Right atrium auricular region (tissue), 2 donors: ENCODE measurements at regions not wholly inside any gene's neighbourhood (a gene's known extent, or its start where the extent isn't known, plus 50 kb on each side); places are given as distances from the start of the nearest gene placed in this dataset.

Experiments used
- DNase-seq: peaks from one replicate; pipeline ENCODE4 v3.0.0-alpha.2; 2019; ENCODE audit warnings: low spot score
- H3K27ac ChIP-seq, 2 donors: fragments of 200-600 bp; sonication (generic); 1 replicate in 1 of 2; 2 replicates in 1 of 2; pipeline ENCODE4 v1.5.1; 2016 to 2019
- H3K27me3 ChIP-seq, 2 donors: fragments of 200-600 bp; sonication (generic); one replicate each; pipeline versions ENCODE4 v1.5.1 to v1.6.0; 2017 to 2019
- H3K36me3 ChIP-seq: fragments of 200-600 bp; sonication (generic); one replicate; pipeline ENCODE4 v1.5.1; 2016
- H3K4me1 ChIP-seq, 2 donors: fragments of 200-600 bp; sonication (generic); one replicate each; pipeline versions ENCODE4 v1.5.1 to v1.6.0; 2017 to 2019
- H3K4me3 ChIP-seq, 2 donors: fragments of 200-600 bp; sonication (generic); 1 replicate in 1 of 2; 2 replicates in 1 of 2; pipeline ENCODE4 v1.5.1; 2017 to 2019; ENCODE audit warnings: mild to moderate bottlenecking in 1 of 2, moderate library complexity in 1 of 2
- H3K9me3 ChIP-seq, 2 donors: fragments of 200-600 bp; sonication (generic); one replicate each; pipeline ENCODE4 v1.5.1; 2019
- TF ChIP-seq, protein P1 (sequence below), 2 donors: fragments of 200-600 bp; sonication (generic); IDR thresholded peaks; one replicate each; pipeline ENCODE4 v1.5.1; 2019; ENCODE audit warnings: antibody characterized with exemption in 2 of 2

DNA sequence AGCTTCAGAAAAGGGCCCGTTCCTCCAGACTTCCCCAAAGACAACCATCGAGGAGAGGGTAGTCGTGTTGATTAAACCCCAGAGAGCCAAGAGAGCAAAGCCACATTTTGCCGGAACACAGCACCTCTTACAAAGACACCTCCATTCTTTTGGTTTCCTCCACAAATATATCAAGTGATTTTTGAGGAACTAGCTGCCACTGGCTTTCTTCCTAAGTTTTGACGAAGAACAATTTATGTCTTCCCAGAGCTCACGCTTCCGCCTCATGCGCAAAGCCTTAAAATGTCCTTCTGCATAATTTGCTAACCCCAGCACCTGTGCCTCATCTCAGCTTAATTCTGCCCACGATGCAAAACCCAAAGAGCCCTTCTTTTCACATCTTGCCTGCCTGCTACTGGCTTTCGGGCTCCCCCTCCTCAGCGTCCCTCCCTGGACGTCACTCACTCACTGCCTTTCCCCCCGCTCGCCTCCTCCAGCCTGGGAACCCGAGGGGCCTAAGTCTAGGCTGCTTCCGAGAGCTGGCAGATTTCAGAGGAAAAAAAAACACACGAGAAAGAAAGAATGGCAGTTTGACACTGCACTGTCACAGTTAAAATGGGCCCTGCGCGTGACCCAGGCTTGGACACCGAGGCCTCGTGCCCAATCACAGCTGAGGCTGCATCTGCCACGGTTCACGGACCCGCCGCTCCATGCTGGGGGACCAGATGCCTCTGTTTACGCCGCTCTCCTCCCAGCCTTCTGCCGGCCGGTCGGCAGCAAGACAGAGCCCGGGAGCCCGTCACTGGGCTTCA, 77.6 kb upstream of the IFNAR2 start:
- no peaks in the 10 kb centered on the region for H3K4me1 ChIP-seq
- no peak overlapping the region for H3K4me3 ChIP-seq
- no peak for DNase-seq
- no peaks in the 10 kb centered on the region for H3K27me3 ChIP-seq
- TF ChIP-seq, protein P1, sequence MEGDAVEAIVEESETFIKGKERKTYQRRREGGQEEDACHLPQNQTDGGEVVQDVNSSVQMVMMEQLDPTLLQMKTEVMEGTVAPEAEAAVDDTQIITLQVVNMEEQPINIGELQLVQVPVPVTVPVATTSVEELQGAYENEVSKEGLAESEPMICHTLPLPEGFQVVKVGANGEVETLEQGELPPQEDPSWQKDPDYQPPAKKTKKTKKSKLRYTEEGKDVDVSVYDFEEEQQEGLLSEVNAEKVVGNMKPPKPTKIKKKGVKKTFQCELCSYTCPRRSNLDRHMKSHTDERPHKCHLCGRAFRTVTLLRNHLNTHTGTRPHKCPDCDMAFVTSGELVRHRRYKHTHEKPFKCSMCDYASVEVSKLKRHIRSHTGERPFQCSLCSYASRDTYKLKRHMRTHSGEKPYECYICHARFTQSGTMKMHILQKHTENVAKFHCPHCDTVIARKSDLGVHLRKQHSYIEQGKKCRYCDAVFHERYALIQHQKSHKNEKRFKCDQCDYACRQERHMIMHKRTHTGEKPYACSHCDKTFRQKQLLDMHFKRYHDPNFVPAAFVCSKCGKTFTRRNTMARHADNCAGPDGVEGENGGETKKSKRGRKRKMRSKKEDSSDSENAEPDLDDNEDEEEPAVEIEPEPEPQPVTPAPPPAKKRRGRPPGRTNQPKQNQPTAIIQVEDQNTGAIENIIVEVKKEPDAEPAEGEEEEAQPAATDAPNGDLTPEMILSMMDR (IDR thresholded peaks at IDR 0.05) = no peak
- no peaks in the 10 kb centered on the region for H3K9me3 ChIP-seq
- H3K27ac ChIP-seq = no peak overlapping the region
- no peaks in the 10 kb centered on the region for H3K36me3 ChIP-seq

DNA sequence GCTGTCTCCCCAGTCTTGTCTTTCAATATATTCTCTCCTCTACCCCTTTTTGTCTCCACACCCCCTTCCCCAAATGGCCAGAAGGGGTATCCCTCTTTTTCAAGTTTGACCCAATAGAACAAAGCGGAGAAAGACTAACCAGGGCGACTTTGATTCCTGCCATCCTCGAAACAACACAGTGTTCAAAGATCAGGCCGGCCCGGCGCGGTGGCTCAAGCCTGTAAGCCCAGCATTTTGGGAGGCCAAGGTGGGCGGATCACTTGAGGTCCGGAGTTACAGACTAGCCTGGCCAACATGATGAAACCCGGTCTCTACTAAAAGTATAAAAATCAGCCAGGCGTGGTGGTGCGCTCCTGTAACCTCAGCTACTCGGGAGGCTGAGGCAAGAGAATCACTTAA, 77.0 kb upstream of the IFNAR2 start:
- TF ChIP-seq, protein P1 (IDR thresholded peaks at IDR 0.05) = no peak
- Histone ChIP-seq H3K4me1 (no peaks in the 10 kb centered on the region), H3K4me3 (no peak overlapping the region), H3K36me3 (no peaks in the 10 kb centered on the region), H3K9me3 (no peaks in the 10 kb centered on the region), H3K27me3 (no peaks in the 10 kb centered on the region), H3K27ac (no peak overlapping the region)
- no peak for DNase-seq

DNA sequence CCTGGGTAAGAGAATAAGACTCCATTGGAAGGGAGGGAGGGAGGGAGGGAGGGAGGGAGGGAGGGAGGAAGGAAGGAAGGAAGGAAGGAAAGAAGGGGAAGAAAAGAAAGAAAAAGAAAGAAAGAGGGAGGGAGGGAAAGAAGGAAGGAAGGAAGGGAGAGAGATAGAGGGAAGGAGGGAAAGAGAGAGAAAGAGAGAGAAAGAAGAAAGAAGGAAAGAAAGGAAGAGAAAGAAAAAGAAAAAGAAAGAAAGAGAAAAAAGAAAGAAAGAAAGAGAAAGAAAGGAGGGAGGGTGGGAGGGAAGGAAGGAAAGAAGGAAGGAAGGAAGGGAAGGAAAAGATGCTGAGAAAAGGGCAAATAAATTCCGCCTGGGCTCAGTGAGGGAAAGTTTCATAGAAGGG, 74.7 kb upstream of the IFNAR2 start:
- Histone ChIP-seq H3K4me3 (no peak overlapping the region), H3K4me1 (no peaks in the 10 kb centered on the region), H3K9me3 (peaks cover 0 to 11% of the 10 kb centered on the region in 2 donors), H3K27ac (no peak overlapping the region), H3K27me3 (no peaks in the 10 kb centered on the region), H3K36me3 (no peaks in the 10 kb centered on the region)
- no peak for DNase-seq
- TF ChIP-seq, protein P1 (IDR thresholded peaks at IDR 0.05) = no peak

DNA sequence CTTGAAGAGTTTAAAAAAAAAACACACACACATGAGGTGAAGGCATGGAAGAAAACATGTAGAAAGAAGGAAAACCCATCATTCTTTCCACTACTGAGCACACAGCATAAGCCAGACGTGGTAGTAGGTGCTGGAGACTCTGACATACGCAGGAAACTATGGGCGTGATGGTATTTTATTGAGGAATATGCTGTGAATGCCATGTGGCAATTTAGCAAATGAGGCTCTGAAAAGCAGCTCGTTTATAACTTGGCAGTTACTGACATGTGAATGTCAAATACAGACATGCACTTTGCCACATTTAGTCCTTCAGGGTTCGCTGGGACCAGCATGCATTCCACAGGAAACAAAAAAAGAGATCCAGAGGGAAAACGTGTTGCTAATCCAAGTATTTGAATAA, 74.3 kb upstream of the IFNAR2 start:
- no peaks in the 10 kb centered on the region for H3K27me3 ChIP-seq

DNA sequence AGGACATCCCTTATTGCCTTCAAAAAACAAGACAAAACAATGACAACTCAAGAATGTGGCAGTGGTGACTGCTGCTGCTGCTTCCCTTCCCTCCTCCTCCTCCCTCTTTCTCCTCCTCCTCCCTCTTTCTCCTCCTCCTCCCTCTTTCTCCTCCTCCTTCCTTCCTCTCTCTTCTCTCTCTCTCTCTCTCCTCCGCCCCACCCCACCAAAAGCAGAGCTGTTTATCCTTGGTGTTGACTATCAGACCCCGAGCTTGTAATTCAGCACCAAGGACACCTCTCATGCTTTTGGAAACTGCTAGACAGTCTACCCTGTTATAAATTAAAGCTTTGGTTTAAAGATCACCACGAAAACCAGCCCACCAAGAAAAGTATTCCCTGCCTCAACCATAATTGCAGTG, 72.4 kb upstream of the IFNAR2 start:
- Histone ChIP-seq H3K9me3 (peaks cover 0 to 11% of the 10 kb centered on the region in 2 donors), H3K27me3 (no peaks in the 10 kb centered on the region), H3K36me3 (no peaks in the 10 kb centered on the region), H3K4me1 (no peaks in the 10 kb centered on the region), H3K4me3 (no peak overlapping the region), H3K27ac (no peak overlapping the region)
- TF ChIP-seq, protein P1 (IDR thresholded peaks at IDR 0.05) = no peak
- no peak for DNase-seq

More for the DNA sequence above, 74.3 kb upstream of the IFNAR2 start:
- Histone ChIP-seq H3K36me3 (no peaks in the 10 kb centered on the region), H3K27ac (no peak overlapping the region), H3K4me3 (no peak overlapping the region), H3K4me1 (no peaks in the 10 kb centered on the region), H3K9me3 (peaks cover 0 to 11% of the 10 kb centered on the region in 2 donors)
- no peak for DNase-seq
- TF ChIP-seq, protein P1 (IDR thresholded peaks at IDR 0.05) = no peak

DNA sequence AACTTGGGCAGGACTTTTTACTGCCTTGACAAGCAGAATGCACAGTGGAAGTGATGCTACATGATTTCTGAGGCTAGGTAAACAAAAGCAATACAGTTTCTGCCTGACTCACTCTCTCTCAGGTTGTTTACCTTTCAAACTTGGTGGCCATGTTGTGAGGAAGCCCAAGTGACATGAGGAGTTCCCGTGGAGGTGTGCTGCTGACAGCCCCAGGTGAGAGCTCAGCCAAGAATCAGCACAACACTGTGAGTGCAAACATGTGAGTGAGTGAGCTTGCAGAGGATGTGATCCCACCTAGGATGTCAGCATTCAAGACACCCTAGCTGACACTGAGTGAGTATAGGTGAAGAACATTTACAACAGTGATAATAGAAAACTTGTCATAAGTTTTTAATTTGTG, 71.1 kb upstream of the IFNAR2 start:
- Histone ChIP-seq H3K27me3 (no peaks in the 10 kb centered on the region), H3K36me3 (no peaks in the 10 kb centered on the region), H3K4me1 (no peaks in the 10 kb centered on the region), H3K9me3 (peaks cover 0 to 11% of the 10 kb centered on the region in 2 donors), H3K4me3 (no peak overlapping the region), H3K27ac (no peak overlapping the region)
- TF ChIP-seq, protein P1 (IDR thresholded peaks at IDR 0.05) = no peak
- DNase-seq = no peak
